LHCN-M2 (cell line): ENCODE measurements at regions not wholly inside any gene's neighbourhood (a gene's known extent, or its start where the extent isn't known, plus 50 kb on each side); places are given as distances from the start of the nearest gene placed in this dataset.
A peak's percentile ranks its signal among the peaks of the same experiment; 100 is the strongest.
"Not testable (repeated sequence)": the region's sequence is repeated elsewhere in the genome, so short reads cannot be mapped to it uniquely, and the experiment has no call there.

Experiments used
- DNase-seq: peaks from one replicate; pipeline ENCODE4 v3.0.0-alpha.2; 2012; ENCODE audit warnings: low read depth

- DNase-seq, result peak; percentile 68
Observed at GRCh38 chr6:132054525-132054924, 103.4 kb upstream of the CCN2 start.

- DNase-seq, result no peak
Observed at GRCh38 chr6:132053511-132053910, 102.3 kb upstream of the CCN2 start.

GRCh38 chr6:132052096-132052495 is 100.9 kb upstream of the CCN2 start:
- DNase-seq, result no peak

- DNase-seq, result no peak
Observed at GRCh38 chr6:132045877-132046276, 94.7 kb upstream of the CCN2 start.

- DNase-seq, result no peak
Observed at GRCh38 chr6:132043148-132043547, 92.0 kb upstream of the CCN2 start.

GRCh38 chr6:132041706-132042105 is 90.5 kb upstream of the CCN2 start:
- DNase-seq, result peak; percentile 54

- no peak for DNase-seq
Observed at GRCh38 chr6:132028029-132028428, 76.9 kb upstream of the CCN2 start.

GRCh38 chr6:132025468-132025867 is 74.3 kb upstream of the CCN2 start:
- DNase-seq, result no peak

- peak; percentile 26 for DNase-seq
Observed at GRCh38 chr6:132023490-132023889, 72.3 kb upstream of the CCN2 start.

GRCh38 chr6:132021552-132022375 is 70.6 kb upstream of the CCN2 start:
- no peak for DNase-seq

- DNase-seq, result not testable (repeated sequence)
Observed at GRCh38 chr6:132020918-132021317, 69.7 kb upstream of the CCN2 start.

- DNase-seq, result peak; percentile 89
Observed at GRCh38 chr6:132020138-132020581, 69.0 kb upstream of the CCN2 start.

- DNase-seq, result no peak
Observed at GRCh38 chr6:132019586-132019985, 68.4 kb upstream of the CCN2 start.

GRCh38 chr6:132017942-132018341 is 66.8 kb upstream of the CCN2 start:
- DNase-seq, result no peak

- DNase-seq, result no peak
Observed at GRCh38 chr6:132016396-132016795, 65.2 kb upstream of the CCN2 start.

GRCh38 chr6:132011582-132011981 is 60.4 kb upstream of the CCN2 start:
- no peak for DNase-seq

- no peak for DNase-seq
Observed at GRCh38 chr6:132009175-132009574, 58.0 kb upstream of the CCN2 start.

GRCh38 chr6:132007474-132008190 is 56.5 kb upstream of the CCN2 start:
- DNase-seq, result peak; percentile 53

GRCh38 chr6:132005178-132005577 is 54.0 kb upstream of the CCN2 start:
- DNase-seq, result no peak

GRCh38 chr6:132004668-132005067 is 53.5 kb upstream of the CCN2 start:
- DNase-seq, result no peak

- DNase-seq, result no peak
Observed at GRCh38 chr6:132003516-132004178, 52.5 kb upstream of the CCN2 start.
